HL-60 (cell line): ENCODE measurements at regions not wholly inside any gene's neighbourhood (a gene's known extent, or its start where the extent isn't known, plus 50 kb on each side); places are given as distances from the start of the nearest gene placed in this dataset.

Experiments used
- DNase-seq, 2 experiments: peaks; one replicate each; pipeline ENCODE4 v3.0.0-alpha.2; 2010 to 2020; ENCODE audit warnings: low read depth in 1 of 2, low spot score in 1 of 2
- H3K27ac ChIP-seq: fragments of 250-450 bp; sonication (Bioruptor Pico); replicated peaks from 2 replicates; pipeline ENCODE4 v1.5.1; 2020; ENCODE audit warnings: mild to moderate bottlenecking, moderate library complexity
- H3K27me3 ChIP-seq: fragments of 250-450 bp; sonication (Bioruptor Pico); 2 replicates; pipeline ENCODE4 v1.5.1; 2021; ENCODE audit warnings: mild to moderate bottlenecking, moderate library complexity; ENCODE audit not compliant: insufficient read depth, poor library complexity, severe bottlenecking
- H3K4me3 ChIP-seq: replicated peaks from 2 replicates; pipeline ENCODE4 v1.5.1; 2011; ENCODE audit warnings: mild to moderate bottlenecking, control low read depth, low read length; ENCODE audit not compliant: insufficient read depth
- GABPA ChIP-seq: IDR thresholded peaks from 2 replicates; pipeline ENCODE4 v1.6.1; 2012; ENCODE audit warnings: low read depth
- POLR2AphosphoS5 ChIP-seq: IDR thresholded peaks from 2 replicates; pipeline ENCODE4 v1.6.1; 2012; ENCODE audit warnings: low read depth
- SPI1 ChIP-seq: IDR thresholded peaks from 2 replicates; pipeline ENCODE4 v1.6.1; 2012; ENCODE audit warnings: low read depth, mild to moderate bottlenecking, borderline replicate concordance
- TF ChIP-seq, protein P1 (sequence below): IDR thresholded peaks from one replicate; pipeline ENCODE4 v1.5.1; 2011; ENCODE audit warnings: low read length, control low read depth, inconsistent platforms; ENCODE audit not compliant: insufficient read depth
- TF ChIP-seq, protein P2 (sequence below): IDR thresholded peaks from 2 replicates; pipeline ENCODE4 v1.6.1; 2012; ENCODE audit warnings: low read depth; ENCODE audit not compliant: insufficient replicate concordance

- H3K4me3 ChIP-seq, result no peak overlapping the region
- no peaks in the 10 kb centered on the region for H3K27me3 ChIP-seq
- no peak for DNase-seq
- TF ChIP-seq POLR2AphosphoS5 (no peak), SPI1 (no peak), GABPA (no peak)
- TF ChIP-seq, protein P1, sequence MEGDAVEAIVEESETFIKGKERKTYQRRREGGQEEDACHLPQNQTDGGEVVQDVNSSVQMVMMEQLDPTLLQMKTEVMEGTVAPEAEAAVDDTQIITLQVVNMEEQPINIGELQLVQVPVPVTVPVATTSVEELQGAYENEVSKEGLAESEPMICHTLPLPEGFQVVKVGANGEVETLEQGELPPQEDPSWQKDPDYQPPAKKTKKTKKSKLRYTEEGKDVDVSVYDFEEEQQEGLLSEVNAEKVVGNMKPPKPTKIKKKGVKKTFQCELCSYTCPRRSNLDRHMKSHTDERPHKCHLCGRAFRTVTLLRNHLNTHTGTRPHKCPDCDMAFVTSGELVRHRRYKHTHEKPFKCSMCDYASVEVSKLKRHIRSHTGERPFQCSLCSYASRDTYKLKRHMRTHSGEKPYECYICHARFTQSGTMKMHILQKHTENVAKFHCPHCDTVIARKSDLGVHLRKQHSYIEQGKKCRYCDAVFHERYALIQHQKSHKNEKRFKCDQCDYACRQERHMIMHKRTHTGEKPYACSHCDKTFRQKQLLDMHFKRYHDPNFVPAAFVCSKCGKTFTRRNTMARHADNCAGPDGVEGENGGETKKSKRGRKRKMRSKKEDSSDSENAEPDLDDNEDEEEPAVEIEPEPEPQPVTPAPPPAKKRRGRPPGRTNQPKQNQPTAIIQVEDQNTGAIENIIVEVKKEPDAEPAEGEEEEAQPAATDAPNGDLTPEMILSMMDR, result no peak
- TF ChIP-seq, protein P2, sequence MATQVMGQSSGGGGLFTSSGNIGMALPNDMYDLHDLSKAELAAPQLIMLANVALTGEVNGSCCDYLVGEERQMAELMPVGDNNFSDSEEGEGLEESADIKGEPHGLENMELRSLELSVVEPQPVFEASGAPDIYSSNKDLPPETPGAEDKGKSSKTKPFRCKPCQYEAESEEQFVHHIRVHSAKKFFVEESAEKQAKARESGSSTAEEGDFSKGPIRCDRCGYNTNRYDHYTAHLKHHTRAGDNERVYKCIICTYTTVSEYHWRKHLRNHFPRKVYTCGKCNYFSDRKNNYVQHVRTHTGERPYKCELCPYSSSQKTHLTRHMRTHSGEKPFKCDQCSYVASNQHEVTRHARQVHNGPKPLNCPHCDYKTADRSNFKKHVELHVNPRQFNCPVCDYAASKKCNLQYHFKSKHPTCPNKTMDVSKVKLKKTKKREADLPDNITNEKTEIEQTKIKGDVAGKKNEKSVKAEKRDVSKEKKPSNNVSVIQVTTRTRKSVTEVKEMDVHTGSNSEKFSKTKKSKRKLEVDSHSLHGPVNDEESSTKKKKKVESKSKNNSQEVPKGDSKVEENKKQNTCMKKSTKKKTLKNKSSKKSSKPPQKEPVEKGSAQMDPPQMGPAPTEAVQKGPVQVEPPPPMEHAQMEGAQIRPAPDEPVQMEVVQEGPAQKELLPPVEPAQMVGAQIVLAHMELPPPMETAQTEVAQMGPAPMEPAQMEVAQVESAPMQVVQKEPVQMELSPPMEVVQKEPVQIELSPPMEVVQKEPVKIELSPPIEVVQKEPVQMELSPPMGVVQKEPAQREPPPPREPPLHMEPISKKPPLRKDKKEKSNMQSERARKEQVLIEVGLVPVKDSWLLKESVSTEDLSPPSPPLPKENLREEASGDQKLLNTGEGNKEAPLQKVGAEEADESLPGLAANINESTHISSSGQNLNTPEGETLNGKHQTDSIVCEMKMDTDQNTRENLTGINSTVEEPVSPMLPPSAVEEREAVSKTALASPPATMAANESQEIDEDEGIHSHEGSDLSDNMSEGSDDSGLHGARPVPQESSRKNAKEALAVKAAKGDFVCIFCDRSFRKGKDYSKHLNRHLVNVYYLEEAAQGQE, result no peak
- no peak overlapping the region for H3K27ac ChIP-seq
Observed at GRCh38 chr4:10200869-10201268, 84.3 kb upstream of the WDR1 start.

DNA sequence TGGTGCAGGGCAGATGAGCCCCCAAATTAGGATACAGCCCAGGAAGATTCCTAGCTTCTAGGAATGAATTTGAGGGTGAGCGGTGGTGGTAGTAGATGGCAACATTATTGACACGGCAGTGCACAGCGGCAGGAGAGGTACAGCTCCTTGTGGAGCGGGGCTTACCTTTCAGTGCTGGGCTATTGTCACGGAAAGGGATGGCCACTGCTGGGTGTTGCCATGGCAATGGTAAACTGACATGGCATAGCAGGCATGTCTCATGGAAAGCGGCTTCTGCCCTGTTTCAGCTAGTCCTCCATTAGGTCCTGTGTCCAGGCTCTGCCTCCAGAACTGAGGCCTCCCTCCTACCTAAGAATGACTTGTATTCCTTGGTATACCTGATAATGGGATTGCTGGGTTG is 81.8 kb upstream of the WDR1 start:
- H3K4me3 ChIP-seq, result no peak overlapping the region
- TF ChIP-seq GABPA, result no peak
- TF ChIP-seq, protein P1, result no peak
- TF ChIP-seq POLR2AphosphoS5, result no peak
- TF ChIP-seq SPI1, result no peak
- TF ChIP-seq, protein P2, result no peak
- H3K27me3 ChIP-seq, result no peaks in the 10 kb centered on the region
- no peak overlapping the region for H3K27ac ChIP-seq
- DNase-seq, result peak in 1 of 2 experiments; percentile 0

- TF ChIP-seq SPI1, result no peak
- TF ChIP-seq, protein P2, result no peak
- TF ChIP-seq GABPA, result no peak
- TF ChIP-seq POLR2AphosphoS5, result no peak
- TF ChIP-seq, protein P1, result no peak
- no peak for DNase-seq
- Histone ChIP-seq H3K27me3 (no peaks in the 10 kb centered on the region), H3K27ac (no peak overlapping the region), H3K4me3 (no peak overlapping the region)
Observed at GRCh38 chr4:10197952-10198351, 81.4 kb upstream of the WDR1 start.
